WTC11 (cell line): ENCODE measurements at regions not wholly inside any gene's neighbourhood (a gene's known extent, or its start where the extent isn't known, plus 50 kb on each side); places are given as distances from the start of the nearest gene placed in this dataset.

Experiments used
- ATAC-seq: fragments of 200-7000 bp; cut with Tn5 transposase; 2 replicates; pipeline ENCODE4 v1.10.0; 2021; ENCODE audit warnings: mild to moderate bottlenecking, moderate library complexity
- CTCF ChIA-PET: fragments of 300-600 bp; sonication (Branson Sonifier 250); formaldehyde crosslinking; loops from one replicate; lab custom pipeline; 2021; ENCODE audit warnings: antibody characterized with exemption; lab: Charles Lee
- POLR2A ChIA-PET: fragments of 350-600 bp; sonication (Branson Sonifier 250); formaldehyde crosslinking; loops from one replicate; lab custom pipeline; 2021; ENCODE audit warnings: antibody characterized with exemption; lab: Charles Lee
- DNase-seq: peaks from one replicate; pipeline ENCODE4 v3.0.0; 2021; ENCODE audit warnings: low spot score
- H3K27ac Mint-ChIP-seq: 2 replicates; pipeline ENCODE4 v1.8.0; 2021; ENCODE audit warnings: mixed read lengths
- H3K27me3 Mint-ChIP-seq: 2 replicates; pipeline ENCODE4 v1.8.0; 2021; ENCODE audit warnings: low read depth, mild to moderate bottlenecking, moderate library complexity, mixed read lengths
- H3K36me3 Mint-ChIP-seq: 2 replicates; pipeline ENCODE4 v1.8.0; 2021; ENCODE audit warnings: mixed read lengths
- H3K4me1 Mint-ChIP-seq: 2 replicates; pipeline ENCODE4 v1.8.0; 2022; ENCODE audit warnings: mixed read lengths
- H3K4me3 Mint-ChIP-seq: 2 replicates; pipeline ENCODE4 v1.8.0; 2021; ENCODE audit warnings: mild to moderate bottlenecking, moderate library complexity, mixed read lengths
- H3K9me3 Mint-ChIP-seq: 2 replicates; pipeline ENCODE4 v1.8.0; 2021; ENCODE audit warnings: mixed read lengths
- FOXJ3 ChIP-seq: sonication (generic); formaldehyde crosslinking; IDR thresholded peaks from 2 replicates; pipeline ENCODE4 v1.9.0; 2021; ENCODE audit warnings: missing genetic modification reagents, mild to moderate bottlenecking, borderline replicate concordance
- FOXP1 ChIP-seq: sonication (generic); formaldehyde crosslinking; IDR thresholded peaks from 2 replicates; pipeline ENCODE4 v1.8.0; 2022; ENCODE audit warnings: missing genetic modification reagents, mild to moderate bottlenecking, moderate library complexity, borderline replicate concordance
- GABPB1 ChIP-seq: sonication (generic); formaldehyde crosslinking; IDR thresholded peaks from 2 replicates; pipeline ENCODE4 v1.8.1; 2023; ENCODE audit warnings: mild to moderate bottlenecking, missing genetic modification reagents
- HMGA2 ChIP-seq: fragments of 250-450 bp; sonication (Bioruptor Pico); IDR thresholded peaks from 2 replicates; pipeline ENCODE4 v1.4.0; 2021; ENCODE audit warnings: mild to moderate bottlenecking, moderate library complexity
- MYBL2 ChIP-seq: sonication (generic); formaldehyde crosslinking; IDR thresholded peaks from 2 replicates; pipeline ENCODE4 v1.8.1; 2023; ENCODE audit warnings: mild to moderate bottlenecking, moderate library complexity, missing genetic modification reagents
- NFE2L1 ChIP-seq: sonication (generic); formaldehyde crosslinking; IDR thresholded peaks from 2 replicates; pipeline ENCODE4 v1.8.1; 2023; ENCODE audit warnings: missing genetic modification reagents
- NR2C2 ChIP-seq: sonication (generic); formaldehyde crosslinking; IDR thresholded peaks from 2 replicates; pipeline ENCODE4 v1.8.0; 2022; ENCODE audit warnings: mild to moderate bottlenecking, missing genetic modification reagents
- PRRX2 ChIP-seq: fragments of 250-450 bp; sonication (Bioruptor Pico); IDR thresholded peaks from 2 replicates; pipeline ENCODE4 v1.8.0; 2021; ENCODE audit warnings: mild to moderate bottlenecking
- TCF7 ChIP-seq: sonication (generic); formaldehyde crosslinking; IDR thresholded peaks from 2 replicates; pipeline ENCODE4 v1.8.0; 2022; ENCODE audit warnings: mild to moderate bottlenecking, low read depth, missing genetic modification reagents, moderate library complexity
- TEAD1 ChIP-seq: sonication (generic); formaldehyde crosslinking; IDR thresholded peaks from 2 replicates; pipeline ENCODE4 v1.8.0; 2022; ENCODE audit warnings: mild to moderate bottlenecking, missing genetic modification reagents
- TEAD4 ChIP-seq: sonication (generic); formaldehyde crosslinking; IDR thresholded peaks from 2 replicates; pipeline ENCODE4 v1.8.0; 2022; ENCODE audit warnings: mild to moderate bottlenecking, missing genetic modification reagents
- TP53 ChIP-seq: sonication (generic); formaldehyde crosslinking; IDR thresholded peaks from 2 replicates; pipeline ENCODE4 v1.8.1; 2023; ENCODE audit warnings: mild to moderate bottlenecking, missing genetic modification reagents
- ZBTB21 ChIP-seq: sonication (generic); formaldehyde crosslinking; IDR thresholded peaks from 2 replicates; pipeline ENCODE4 v1.8.1; 2023; ENCODE audit warnings: mild to moderate bottlenecking, missing genetic modification reagents, borderline replicate concordance
- ZNF121 ChIP-seq: sonication (generic); formaldehyde crosslinking; IDR thresholded peaks from 2 replicates; pipeline ENCODE4 v1.8.0; 2023; ENCODE audit warnings: missing genetic modification reagents
- ZNF423 ChIP-seq: fragments of 250-450 bp; sonication (Bioruptor Pico); IDR thresholded peaks from 2 replicates; pipeline ENCODE4 v2.1.2; 2022; ENCODE audit warnings: mild to moderate bottlenecking, moderate library complexity
- ZNF671 ChIP-seq: fragments of 250-450 bp; sonication (Bioruptor Pico); IDR thresholded peaks from 2 replicates; pipeline ENCODE4 v1.8.0; 2021; ENCODE audit warnings: mild to moderate bottlenecking
- TF ChIP-seq, protein P1 (sequence below): fragments of 200-600 bp; IDR thresholded peaks from 2 replicates; pipeline ENCODE4 v1.8.0; 2022; ENCODE audit warnings: antibody characterized with exemption
- TF ChIP-seq, protein P2 (sequence below): fragments of 250-450 bp; sonication (Bioruptor Pico); IDR thresholded peaks from 2 replicates; pipeline ENCODE4 v1.9.0; 2021; ENCODE audit warnings: mild to moderate bottlenecking
- TF ChIP-seq, protein P3 (sequence below): sonication (generic); formaldehyde crosslinking; IDR thresholded peaks from 2 replicates; pipeline ENCODE4 v1.8.0; 2023; ENCODE audit warnings: missing genetic modification reagents, mild to moderate bottlenecking, borderline replicate concordance
- TF ChIP-seq, protein P4 (sequence below): sonication (generic); formaldehyde crosslinking; IDR thresholded peaks from 2 replicates; pipeline ENCODE4 v1.8.1; 2022; ENCODE audit warnings: low read depth, mild to moderate bottlenecking, moderate library complexity, missing genetic modification reagents, borderline replicate concordance
- TF ChIP-seq, protein P5 (sequence below): sonication (generic); formaldehyde crosslinking; IDR thresholded peaks from 2 replicates; pipeline ENCODE4 v1.8.1; 2022; ENCODE audit warnings: mild to moderate bottlenecking, missing genetic modification reagents, moderate library complexity, borderline replicate concordance
- TF ChIP-seq, protein P6 (sequence below): fragments of 250-450 bp; sonication (Bioruptor Pico); IDR thresholded peaks from 2 replicates; pipeline ENCODE4 v2.1.2; 2022; ENCODE audit warnings: mild to moderate bottlenecking, moderate library complexity
- TF ChIP-seq, protein P7 (sequence below): fragments of 250-450 bp; sonication (Bioruptor Pico); conservative IDR thresholded peaks from 2 replicates; pipeline ENCODE4 v1.9.0; 2021; ENCODE audit warnings: mild to moderate bottlenecking
- TF ChIP-seq, protein P8 (sequence below): sonication (generic); formaldehyde crosslinking; conservative IDR thresholded peaks from 2 replicates; pipeline ENCODE4 v1.8.1; 2022; ENCODE audit warnings: mild to moderate bottlenecking, missing genetic modification reagents

DNA sequence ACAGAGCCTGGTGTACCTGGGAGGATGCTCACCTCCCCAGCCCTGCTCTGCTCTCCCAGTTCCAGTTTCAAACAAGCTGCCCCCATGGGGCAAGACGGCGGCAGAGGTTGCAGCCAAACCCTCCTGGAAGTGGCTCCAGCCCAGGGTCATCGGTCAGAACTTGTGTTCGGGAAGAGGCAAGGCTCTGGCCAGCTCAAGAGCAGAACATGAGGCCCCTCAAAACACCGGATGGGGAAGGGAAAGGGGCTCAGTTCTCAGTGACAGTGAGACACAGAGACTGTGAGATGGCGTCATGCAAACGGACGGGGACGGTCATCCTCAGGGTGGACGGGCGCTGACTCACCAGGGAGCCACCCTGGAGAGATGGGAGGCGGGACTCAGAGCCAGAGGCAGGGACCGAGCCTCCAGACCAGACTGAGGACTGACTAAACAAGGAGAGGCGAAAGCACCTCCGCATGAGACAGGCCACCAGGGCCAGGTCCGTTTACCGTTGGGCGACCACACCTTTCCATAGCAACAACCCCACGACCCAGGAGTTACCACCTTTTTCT is 63.9 kb upstream of the GALNT9 start:
- H3K9me3 Mint-ChIP-seq, result peaks cover 6% of the 10 kb centered on the region
- POLR2A ChIA-PET, result no interaction called here
- no peak for ATAC-seq

DNA sequence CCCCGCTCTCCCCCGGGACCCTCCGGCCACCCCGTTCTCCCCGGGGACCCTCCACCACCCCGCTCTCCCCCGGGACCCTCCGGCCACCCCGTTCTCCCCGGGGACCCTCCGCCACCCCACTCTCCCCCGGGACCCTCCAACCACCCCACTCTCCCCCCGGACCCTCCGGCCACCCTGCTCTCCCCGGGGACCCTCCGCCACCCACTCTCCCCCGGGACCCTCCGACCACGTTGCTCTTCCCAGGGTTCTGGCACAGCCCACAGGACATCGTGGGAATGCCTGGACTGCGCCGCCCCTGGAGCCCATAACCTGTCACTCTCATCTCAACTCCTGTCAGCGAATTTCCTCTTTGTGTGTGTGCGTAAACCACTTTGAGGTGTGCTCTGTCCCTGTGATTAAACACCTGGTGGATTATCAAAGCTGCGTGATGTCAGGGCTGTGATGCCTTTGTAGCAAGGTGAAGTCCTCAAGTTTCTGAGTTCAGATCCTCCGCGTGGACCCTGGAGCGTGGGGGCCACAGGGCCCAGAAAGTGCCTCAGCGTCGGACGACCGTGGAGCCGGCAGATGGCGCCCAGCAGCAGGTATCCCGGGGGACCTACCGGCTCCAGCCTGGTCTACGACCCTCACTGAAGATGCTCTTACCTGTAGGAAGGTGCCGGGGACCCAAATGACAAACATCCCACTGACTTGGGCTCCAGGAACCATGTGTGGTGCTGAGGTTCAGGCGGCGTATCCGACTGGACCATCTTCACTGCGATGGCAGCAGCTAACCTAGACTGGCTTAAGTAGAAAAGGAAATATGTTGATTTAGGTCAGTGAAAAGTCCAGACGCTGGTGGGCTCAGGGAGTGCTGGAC is 63.2 kb upstream of the GALNT9 start:
- CTCF ChIA-PET, result interaction anchor here (0.5 to 1.3 kb wide), 2 partner anchors 21 to 511 kb away, joined by 3 to 5 read pairs; no protein-coding TSS in a partner anchor
- H3K36me3 Mint-ChIP-seq, result no peaks in the 10 kb centered on the region
- TF ChIP-seq PRRX2 (CRISPR knock-in tag) (no peak), TP53 (CRISPR knock-in tag) (no peak), ZNF671 (CRISPR knock-in tag) (no peak), FOXP1 (CRISPR knock-in tag) (no peak), ZBTB21 (CRISPR knock-in tag) (no peak), TEAD4 (CRISPR knock-in tag) (no peak), ZNF121 (CRISPR knock-in tag) (no peak)
- TF ChIP-seq, protein P1, sequence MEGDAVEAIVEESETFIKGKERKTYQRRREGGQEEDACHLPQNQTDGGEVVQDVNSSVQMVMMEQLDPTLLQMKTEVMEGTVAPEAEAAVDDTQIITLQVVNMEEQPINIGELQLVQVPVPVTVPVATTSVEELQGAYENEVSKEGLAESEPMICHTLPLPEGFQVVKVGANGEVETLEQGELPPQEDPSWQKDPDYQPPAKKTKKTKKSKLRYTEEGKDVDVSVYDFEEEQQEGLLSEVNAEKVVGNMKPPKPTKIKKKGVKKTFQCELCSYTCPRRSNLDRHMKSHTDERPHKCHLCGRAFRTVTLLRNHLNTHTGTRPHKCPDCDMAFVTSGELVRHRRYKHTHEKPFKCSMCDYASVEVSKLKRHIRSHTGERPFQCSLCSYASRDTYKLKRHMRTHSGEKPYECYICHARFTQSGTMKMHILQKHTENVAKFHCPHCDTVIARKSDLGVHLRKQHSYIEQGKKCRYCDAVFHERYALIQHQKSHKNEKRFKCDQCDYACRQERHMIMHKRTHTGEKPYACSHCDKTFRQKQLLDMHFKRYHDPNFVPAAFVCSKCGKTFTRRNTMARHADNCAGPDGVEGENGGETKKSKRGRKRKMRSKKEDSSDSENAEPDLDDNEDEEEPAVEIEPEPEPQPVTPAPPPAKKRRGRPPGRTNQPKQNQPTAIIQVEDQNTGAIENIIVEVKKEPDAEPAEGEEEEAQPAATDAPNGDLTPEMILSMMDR, result no peak
- TF ChIP-seq, protein P2, sequence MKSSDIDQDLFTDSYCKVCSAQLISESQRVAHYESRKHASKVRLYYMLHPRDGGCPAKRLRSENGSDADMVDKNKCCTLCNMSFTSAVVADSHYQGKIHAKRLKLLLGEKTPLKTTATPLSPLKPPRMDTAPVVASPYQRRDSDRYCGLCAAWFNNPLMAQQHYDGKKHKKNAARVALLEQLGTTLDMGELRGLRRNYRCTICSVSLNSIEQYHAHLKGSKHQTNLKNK (CRISPR knock-in tag), result no peak
- TF ChIP-seq, protein P3, sequence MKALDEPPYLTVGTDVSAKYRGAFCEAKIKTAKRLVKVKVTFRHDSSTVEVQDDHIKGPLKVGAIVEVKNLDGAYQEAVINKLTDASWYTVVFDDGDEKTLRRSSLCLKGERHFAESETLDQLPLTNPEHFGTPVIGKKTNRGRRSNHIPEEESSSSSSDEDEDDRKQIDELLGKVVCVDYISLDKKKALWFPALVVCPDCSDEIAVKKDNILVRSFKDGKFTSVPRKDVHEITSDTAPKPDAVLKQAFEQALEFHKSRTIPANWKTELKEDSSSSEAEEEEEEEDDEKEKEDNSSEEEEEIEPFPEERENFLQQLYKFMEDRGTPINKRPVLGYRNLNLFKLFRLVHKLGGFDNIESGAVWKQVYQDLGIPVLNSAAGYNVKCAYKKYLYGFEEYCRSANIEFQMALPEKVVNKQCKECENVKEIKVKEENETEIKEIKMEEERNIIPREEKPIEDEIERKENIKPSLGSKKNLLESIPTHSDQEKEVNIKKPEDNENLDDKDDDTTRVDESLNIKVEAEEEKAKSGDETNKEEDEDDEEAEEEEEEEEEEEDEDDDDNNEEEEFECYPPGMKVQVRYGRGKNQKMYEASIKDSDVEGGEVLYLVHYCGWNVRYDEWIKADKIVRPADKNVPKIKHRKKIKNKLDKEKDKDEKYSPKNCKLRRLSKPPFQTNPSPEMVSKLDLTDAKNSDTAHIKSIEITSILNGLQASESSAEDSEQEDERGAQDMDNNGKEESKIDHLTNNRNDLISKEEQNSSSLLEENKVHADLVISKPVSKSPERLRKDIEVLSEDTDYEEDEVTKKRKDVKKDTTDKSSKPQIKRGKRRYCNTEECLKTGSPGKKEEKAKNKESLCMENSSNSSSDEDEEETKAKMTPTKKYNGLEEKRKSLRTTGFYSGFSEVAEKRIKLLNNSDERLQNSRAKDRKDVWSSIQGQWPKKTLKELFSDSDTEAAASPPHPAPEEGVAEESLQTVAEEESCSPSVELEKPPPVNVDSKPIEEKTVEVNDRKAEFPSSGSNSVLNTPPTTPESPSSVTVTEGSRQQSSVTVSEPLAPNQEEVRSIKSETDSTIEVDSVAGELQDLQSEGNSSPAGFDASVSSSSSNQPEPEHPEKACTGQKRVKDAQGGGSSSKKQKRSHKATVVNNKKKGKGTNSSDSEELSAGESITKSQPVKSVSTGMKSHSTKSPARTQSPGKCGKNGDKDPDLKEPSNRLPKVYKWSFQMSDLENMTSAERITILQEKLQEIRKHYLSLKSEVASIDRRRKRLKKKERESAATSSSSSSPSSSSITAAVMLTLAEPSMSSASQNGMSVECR, result no peak

More for the DNA sequence above, 63.9 kb upstream of the GALNT9 start:
- Mint-ChIP-seq H3K4me1 (peaks cover 19% of the 10 kb centered on the region), H3K27ac (no peak overlapping the region), H3K27me3 (peaks cover 79% of the 10 kb centered on the region), H3K36me3 (no peaks in the 10 kb centered on the region), H3K4me3 (no peak overlapping the region)
- TF ChIP-seq, protein P4, sequence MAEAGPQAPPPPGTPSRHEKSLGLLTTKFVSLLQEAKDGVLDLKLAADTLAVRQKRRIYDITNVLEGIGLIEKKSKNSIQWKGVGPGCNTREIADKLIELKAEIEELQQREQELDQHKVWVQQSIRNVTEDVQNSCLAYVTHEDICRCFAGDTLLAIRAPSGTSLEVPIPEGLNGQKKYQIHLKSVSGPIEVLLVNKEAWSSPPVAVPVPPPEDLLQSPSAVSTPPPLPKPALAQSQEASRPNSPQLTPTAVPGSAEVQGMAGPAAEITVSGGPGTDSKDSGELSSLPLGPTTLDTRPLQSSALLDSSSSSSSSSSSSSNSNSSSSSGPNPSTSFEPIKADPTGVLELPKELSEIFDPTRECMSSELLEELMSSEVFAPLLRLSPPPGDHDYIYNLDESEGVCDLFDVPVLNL, result no peak
- TF ChIP-seq, protein P5, sequence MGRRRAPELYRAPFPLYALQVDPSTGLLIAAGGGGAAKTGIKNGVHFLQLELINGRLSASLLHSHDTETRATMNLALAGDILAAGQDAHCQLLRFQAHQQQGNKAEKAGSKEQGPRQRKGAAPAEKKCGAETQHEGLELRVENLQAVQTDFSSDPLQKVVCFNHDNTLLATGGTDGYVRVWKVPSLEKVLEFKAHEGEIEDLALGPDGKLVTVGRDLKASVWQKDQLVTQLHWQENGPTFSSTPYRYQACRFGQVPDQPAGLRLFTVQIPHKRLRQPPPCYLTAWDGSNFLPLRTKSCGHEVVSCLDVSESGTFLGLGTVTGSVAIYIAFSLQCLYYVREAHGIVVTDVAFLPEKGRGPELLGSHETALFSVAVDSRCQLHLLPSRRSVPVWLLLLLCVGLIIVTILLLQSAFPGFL (CRISPR knock-in tag), result no peak
- no peak for TF ChIP-seq HMGA2
- TF ChIP-seq, protein P6, sequence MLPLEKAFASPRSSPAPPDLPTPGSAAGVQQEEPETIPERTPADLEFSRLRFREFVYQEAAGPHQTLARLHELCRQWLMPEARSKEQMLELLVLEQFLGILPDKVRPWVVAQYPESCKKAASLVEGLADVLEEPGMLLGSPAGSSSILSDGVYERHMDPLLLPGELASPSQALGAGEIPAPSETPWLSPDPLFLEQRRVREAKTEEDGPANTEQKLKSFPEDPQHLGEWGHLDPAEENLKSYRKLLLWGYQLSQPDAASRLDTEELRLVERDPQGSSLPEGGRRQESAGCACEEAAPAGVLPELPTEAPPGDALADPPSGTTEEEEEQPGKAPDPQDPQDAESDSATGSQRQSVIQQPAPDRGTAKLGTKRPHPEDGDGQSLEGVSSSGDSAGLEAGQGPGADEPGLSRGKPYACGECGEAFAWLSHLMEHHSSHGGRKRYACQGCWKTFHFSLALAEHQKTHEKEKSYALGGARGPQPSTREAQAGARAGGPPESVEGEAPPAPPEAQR (CRISPR knock-in tag), result no peak
- TF ChIP-seq FOXJ3 (CRISPR knock-in tag), result no peak
- TF ChIP-seq GABPB1 (CRISPR knock-in tag), result no peak
- TF ChIP-seq MYBL2 (CRISPR knock-in tag), result no peak
- TF ChIP-seq, protein P7, sequence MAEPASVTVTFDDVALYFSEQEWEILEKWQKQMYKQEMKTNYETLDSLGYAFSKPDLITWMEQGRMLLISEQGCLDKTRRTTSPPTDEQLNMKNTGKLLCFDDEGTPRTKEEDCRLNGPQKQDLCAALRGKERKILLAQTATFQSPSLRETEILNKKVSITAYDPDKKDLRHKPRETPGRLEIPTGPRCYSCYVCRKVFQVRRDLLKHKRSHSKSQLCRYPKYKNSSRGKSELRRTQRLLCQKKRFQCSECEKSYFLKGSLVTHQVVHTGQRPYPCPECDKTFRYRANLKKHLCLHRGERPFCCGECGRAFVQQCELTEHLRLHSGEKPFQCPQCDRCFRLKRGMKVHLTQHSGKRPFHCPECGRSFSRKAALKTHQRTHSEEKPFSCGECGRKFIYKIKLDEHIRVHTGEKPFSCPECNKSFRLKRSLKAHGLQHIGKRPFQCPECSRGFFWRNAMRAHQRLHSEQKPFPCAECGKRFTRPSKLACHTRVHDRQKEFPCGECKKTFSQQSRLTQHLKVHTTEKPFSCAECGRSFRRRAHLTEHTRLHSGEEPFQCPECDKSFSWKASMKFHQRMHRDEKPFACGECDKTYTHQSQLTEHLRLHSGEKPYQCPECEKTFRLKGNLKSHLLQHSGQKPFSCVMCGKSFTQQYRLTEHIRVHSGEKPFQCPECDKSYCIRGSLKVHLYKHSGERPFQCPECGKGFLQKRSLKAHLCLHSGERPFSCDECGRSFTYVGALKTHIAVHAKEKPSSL (CRISPR knock-in tag), result no peak
- TF ChIP-seq ZNF423 (CRISPR knock-in tag), result no peak
- TF ChIP-seq NFE2L1 (CRISPR knock-in tag), result no peak
- TF ChIP-seq, protein P8, sequence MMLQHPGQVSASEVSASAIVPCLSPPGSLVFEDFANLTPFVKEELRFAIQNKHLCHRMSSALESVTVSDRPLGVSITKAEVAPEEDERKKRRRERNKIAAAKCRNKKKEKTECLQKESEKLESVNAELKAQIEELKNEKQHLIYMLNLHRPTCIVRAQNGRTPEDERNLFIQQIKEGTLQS (CRISPR knock-in tag), result no peak
- TF ChIP-seq TEAD1 (CRISPR knock-in tag), result no peak
- TF ChIP-seq NR2C2 (CRISPR knock-in tag), result no peak
- TF ChIP-seq TCF7 (CRISPR knock-in tag), result no peak
- DNase-seq, result no peak
- CTCF ChIA-PET, result interaction anchor here (0.5 to 1.3 kb wide), 2 partner anchors 21 to 512 kb away, joined by 3 to 5 read pairs; no protein-coding TSS in a partner anchor

More for the DNA sequence above, 63.2 kb upstream of the GALNT9 start:
- Mint-ChIP-seq H3K4me1 (peaks cover 19% of the 10 kb centered on the region), H3K27me3 (peaks cover 79% of the 10 kb centered on the region), H3K4me3 (no peak overlapping the region), H3K27ac (no peak overlapping the region), H3K9me3 (peaks cover 6% of the 10 kb centered on the region)
- POLR2A ChIA-PET, result no interaction called here
- ATAC-seq (no peak), DNase-seq (no peak)
